ENCODE measurements at regions not wholly inside any gene's neighbourhood (a gene's known extent, or its start where the extent isn't known, plus 50 kb on each side); places are given as distances from the start of the nearest gene placed in this dataset.
A peak's percentile ranks its signal among the peaks of the same experiment; 100 is the strongest.

GRCh38 chr2:54065411-54065810 lies 50.0 kb upstream of the ACYP2 start:
- no peak for ATAC-seq
- Histone ChIP-seq H3K27me3 (no peaks in the 10 kb centered on the region), H3K4me1 (no peaks in the 10 kb centered on the region), H3K27ac (no peak overlapping the region), H3K36me3 (no peaks in the 10 kb centered on the region), H3K9me3 (no peaks in the 10 kb centered on the region), H3K4me3 (no peak overlapping the region)
- TF ChIP-seq CTCF (IDR thresholded peaks at IDR 0.05): no peak
- intact Hi-C loops (cut with DNase I): no loop called here
- DNase-seq: no peak

- H3K27ac ChIP-seq: no peak overlapping the region
- H3K36me3 ChIP-seq: no peaks in the 10 kb centered on the region
- no peak overlapping the region for H3K4me3 ChIP-seq
- no peaks in the 10 kb centered on the region for H3K9me3 ChIP-seq
- H3K27me3 ChIP-seq: no peaks in the 10 kb centered on the region
- H3K4me1 ChIP-seq: no peaks in the 10 kb centered on the region
- TF ChIP-seq CTCF (IDR thresholded peaks at IDR 0.05): no peak
- intact Hi-C loops (cut with DNase I): no loop called here
- ATAC-seq (peak; percentile 41), DNase-seq (no peak)
Measured at GRCh38 chr2:54063967-54064535, 51.4 kb upstream of the ACYP2 start.

- H3K9me3 ChIP-seq: no peaks in the 10 kb centered on the region
- no peak overlapping the region for H3K4me3 ChIP-seq
- H3K27me3 ChIP-seq: no peaks in the 10 kb centered on the region
- H3K36me3 ChIP-seq: no peaks in the 10 kb centered on the region
- ATAC-seq (no peak), DNase-seq (no peak)
- intact Hi-C loops (cut with DNase I): no loop called here
- H3K27ac ChIP-seq: no peak overlapping the region
- no peaks in the 10 kb centered on the region for H3K4me1 ChIP-seq
- TF ChIP-seq CTCF (IDR thresholded peaks at IDR 0.05): no peak
Measured at GRCh38 chr2:54062401-54062800, 53.0 kb upstream of the ACYP2 start.

GRCh38 chr2:54061272-54061671 lies 54.1 kb upstream of the ACYP2 start:
- intact Hi-C loops (cut with DNase I): no loop called here
- Histone ChIP-seq H3K4me3 (no peak overlapping the region), H3K27ac (no peak overlapping the region)

GRCh38 chr2:54059986-54060385 lies 55.4 kb upstream of the ACYP2 start:
- Histone ChIP-seq H3K27ac (no peak overlapping the region), H3K27me3 (no peaks in the 10 kb centered on the region), H3K36me3 (no peaks in the 10 kb centered on the region), H3K4me1 (no peaks in the 10 kb centered on the region), H3K9me3 (no peaks in the 10 kb centered on the region), H3K4me3 (no peak overlapping the region)
- DNase-seq (no peak), ATAC-seq (no peak)
- no peak for TF ChIP-seq CTCF (IDR thresholded peaks at IDR 0.05)
- intact Hi-C loops (cut with DNase I): no loop called here

More at GRCh38 chr2:54061272-54061671, 54.1 kb upstream of the ACYP2 start:
- ATAC-seq (no peak), DNase-seq (no peak)
- Histone ChIP-seq H3K9me3 (no peaks in the 10 kb centered on the region), H3K27me3 (no peaks in the 10 kb centered on the region), H3K4me1 (no peaks in the 10 kb centered on the region), H3K36me3 (no peaks in the 10 kb centered on the region)
- TF ChIP-seq CTCF (IDR thresholded peaks at IDR 0.05): no peak

GRCh38 chr2:54059504-54059903 lies 55.9 kb upstream of the ACYP2 start:
- Histone ChIP-seq H3K4me3 (no peak overlapping the region), H3K27me3 (no peaks in the 10 kb centered on the region), H3K36me3 (no peaks in the 10 kb centered on the region), H3K27ac (no peak overlapping the region), H3K4me1 (no peaks in the 10 kb centered on the region), H3K9me3 (no peaks in the 10 kb centered on the region)
- DNase-seq (no peak), ATAC-seq (no peak)
- intact Hi-C loops (cut with DNase I): no loop called here
- TF ChIP-seq CTCF (IDR thresholded peaks at IDR 0.05): no peak
